Endothelial cell (in vitro differentiated cells): ENCODE measurements at regions not wholly inside any gene's neighbourhood (a gene's known extent, or its start where the extent isn't known, plus 50 kb on each side); places are given as distances from the start of the nearest gene placed in this dataset.
"Not testable (repeated sequence)": the region's sequence is repeated elsewhere in the genome, so short reads cannot be mapped to it uniquely, and the experiment has no call there.

Experiments used
- DNase-seq: peaks from one replicate; pipeline ENCODE4 v3.0.0; 2021; ENCODE audit warnings: low spot score
- H3K27ac Mint-ChIP-seq: one replicate; pipeline ENCODE4 v1.8.0; 2021; ENCODE audit warnings: mixed read lengths, inconsistent platforms; ENCODE audit not compliant: unreplicated experiment
- H3K27me3 Mint-ChIP-seq: one replicate; pipeline ENCODE4 v1.8.0; 2021; ENCODE audit warnings: mild to moderate bottlenecking, moderate library complexity, mixed read lengths, inconsistent platforms; ENCODE audit not compliant: unreplicated experiment
- H3K36me3 Mint-ChIP-seq: one replicate; pipeline ENCODE4 v1.8.0; 2021; ENCODE audit warnings: mild to moderate bottlenecking, low read depth, mixed read lengths, inconsistent platforms; ENCODE audit not compliant: unreplicated experiment
- H3K4me1 Mint-ChIP-seq: one replicate; pipeline ENCODE4 v1.8.0; 2021; ENCODE audit warnings: mild to moderate bottlenecking, mixed read lengths, inconsistent platforms; ENCODE audit not compliant: unreplicated experiment
- H3K4me3 Mint-ChIP-seq: one replicate; pipeline ENCODE4 v1.8.0; 2021; ENCODE audit warnings: mild to moderate bottlenecking, mixed read lengths, inconsistent platforms; ENCODE audit not compliant: unreplicated experiment
- H3K9me3 Mint-ChIP-seq: one replicate; pipeline ENCODE4 v1.8.0; 2021; ENCODE audit warnings: mixed read lengths, inconsistent platforms; ENCODE audit not compliant: unreplicated experiment
- CTCF ChIP-seq: fragments of 200-600 bp; sonication (generic); IDR thresholded peaks from one replicate; pipeline ENCODE4 v1.5.0; 2021; ENCODE audit warnings: antibody characterized with exemption; ENCODE audit not compliant: unreplicated experiment

DNA sequence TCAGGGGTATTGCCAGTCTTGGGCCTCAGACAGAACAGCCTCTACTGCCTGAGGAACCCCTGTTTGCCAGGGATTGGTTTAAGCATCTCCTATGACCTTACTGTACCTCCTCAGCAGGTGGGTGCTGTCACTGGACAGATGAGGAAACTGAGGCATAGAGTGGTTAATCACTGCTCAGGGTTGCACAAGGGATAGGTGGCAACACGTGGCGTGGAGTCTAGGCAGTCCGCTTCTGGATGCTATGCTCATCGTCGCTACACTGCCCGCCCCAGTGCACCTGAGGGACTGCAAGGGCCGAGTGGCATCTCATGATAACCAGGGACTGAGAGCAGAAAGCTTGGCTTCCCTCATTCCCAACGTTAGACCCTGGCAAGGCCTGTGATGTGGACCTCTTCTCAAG lies 101.8 kb upstream of the SULF2 start:
- Mint-ChIP-seq H3K27me3 (peaks cover 2% of the 10 kb centered on the region), H3K36me3 (no peaks in the 10 kb centered on the region), H3K4me3 (no peak overlapping the region), H3K27ac (no peak overlapping the region), H3K4me1 (no peaks in the 10 kb centered on the region), H3K9me3 (no peaks in the 10 kb centered on the region)
- TF ChIP-seq CTCF = no peak
- no peak for DNase-seq

GRCh38 chr20:47886454-47887041 lies 101.3 kb upstream of the SULF2 start:
- Mint-ChIP-seq H3K27me3 (peaks cover 2% of the 10 kb centered on the region), H3K4me1 (no peaks in the 10 kb centered on the region), H3K36me3 (no peaks in the 10 kb centered on the region), H3K27ac (no peak overlapping the region), H3K9me3 (no peaks in the 10 kb centered on the region), H3K4me3 (no peak overlapping the region)
- no peak for DNase-seq
- TF ChIP-seq CTCF = no peak

DNA sequence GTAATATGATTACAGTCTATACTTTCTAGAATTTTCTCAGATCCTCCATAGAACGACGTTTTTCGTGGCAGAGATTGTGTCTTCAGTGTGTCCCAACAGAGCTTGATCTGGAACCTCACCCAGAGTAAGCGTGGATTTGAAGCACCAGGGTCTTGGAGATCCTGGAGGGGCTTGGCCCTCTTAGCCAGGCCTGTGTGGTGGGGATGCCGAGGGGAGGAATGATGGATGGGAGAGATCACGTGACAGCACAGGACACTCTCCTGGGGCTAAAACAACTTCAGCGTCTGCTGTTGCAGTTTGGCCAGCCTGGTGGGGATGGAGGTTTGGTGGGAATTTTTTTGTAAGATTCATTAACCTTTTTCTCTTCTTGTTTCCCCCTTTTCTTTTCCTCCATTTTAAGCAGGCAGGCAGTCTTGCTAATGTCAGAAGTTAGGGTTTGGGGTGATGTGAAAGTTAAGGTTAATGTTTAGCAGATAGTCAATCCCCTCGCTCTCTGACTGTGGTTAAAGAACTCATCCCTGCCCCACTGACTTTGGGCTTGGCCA lies 100.7 kb upstream of the SULF2 start:
- DNase-seq = no peak
- H3K27me3 Mint-ChIP-seq = peaks cover 2% of the 10 kb centered on the region
- no peaks in the 10 kb centered on the region for H3K36me3 Mint-ChIP-seq
- no peak overlapping the region for H3K27ac Mint-ChIP-seq
- no peak overlapping the region for H3K4me3 Mint-ChIP-seq
- no peaks in the 10 kb centered on the region for H3K4me1 Mint-ChIP-seq
- TF ChIP-seq CTCF = no peak
- no peaks in the 10 kb centered on the region for H3K9me3 Mint-ChIP-seq

- not testable (repeated sequence) for DNase-seq, H3K27me3 Mint-ChIP-seq, H3K27ac Mint-ChIP-seq, H3K4me3 Mint-ChIP-seq, H3K9me3 Mint-ChIP-seq, H3K36me3 Mint-ChIP-seq, H3K4me1 Mint-ChIP-seq
Measured at GRCh38 chr20:47883940-47884339, 98.7 kb upstream of the SULF2 start.

DNA sequence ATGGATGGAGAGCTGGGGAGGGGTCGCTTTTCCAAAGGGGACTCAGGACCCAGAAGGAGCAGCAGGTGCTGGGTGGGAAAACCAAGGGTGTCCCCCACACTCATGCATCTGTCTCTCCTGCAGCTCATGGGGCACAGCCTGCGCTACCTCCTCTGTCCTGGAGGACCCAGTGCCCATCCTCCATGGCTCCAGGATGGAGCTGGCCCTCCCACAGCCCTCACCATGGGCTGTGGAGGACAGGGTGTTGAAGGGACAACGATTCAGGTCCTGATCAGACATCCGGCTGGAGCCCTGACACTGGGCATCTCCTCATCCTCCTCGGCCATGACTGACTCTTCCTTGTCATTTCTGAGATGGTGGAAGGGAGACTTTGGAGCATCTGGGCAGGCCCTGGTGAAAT lies 97.9 kb upstream of the SULF2 start:
- H3K36me3 Mint-ChIP-seq = no peaks in the 10 kb centered on the region
- peaks cover 9% of the 10 kb centered on the region for H3K4me1 Mint-ChIP-seq
- no peak for DNase-seq
- no peak overlapping the region for H3K27ac Mint-ChIP-seq
- H3K9me3 Mint-ChIP-seq = no peaks in the 10 kb centered on the region
- no peak for TF ChIP-seq CTCF
- H3K4me3 Mint-ChIP-seq = no peak overlapping the region
- peaks cover 5% of the 10 kb centered on the region for H3K27me3 Mint-ChIP-seq
